ENCODE measurements at regions not wholly inside any gene's neighbourhood (a gene's known extent, or its start where the extent isn't known, plus 50 kb on each side); places are given as distances from the start of the nearest gene placed in this dataset.

DNA sequence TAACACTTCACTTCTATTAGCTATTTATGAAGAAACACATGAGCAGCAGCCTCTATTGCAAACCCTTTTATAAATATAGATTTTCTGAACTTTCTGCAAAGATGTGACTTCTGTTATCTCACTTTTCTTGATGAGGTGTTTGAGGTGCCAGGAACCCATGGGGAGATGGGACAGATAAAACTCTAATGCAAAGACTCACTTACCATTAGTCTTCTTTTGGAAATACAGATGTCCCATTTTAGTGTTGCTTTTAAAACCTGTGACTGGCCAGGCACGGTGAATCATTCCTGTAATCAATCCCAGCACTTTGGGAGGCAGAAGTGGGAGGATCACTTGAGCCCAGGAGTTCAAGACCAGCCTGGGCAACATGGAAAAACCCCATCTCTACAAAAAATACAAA lies 171.3 kb upstream of the GAS1 start:
- DNase-seq (ENCODE audit: low read depth) = no peak

DNA sequence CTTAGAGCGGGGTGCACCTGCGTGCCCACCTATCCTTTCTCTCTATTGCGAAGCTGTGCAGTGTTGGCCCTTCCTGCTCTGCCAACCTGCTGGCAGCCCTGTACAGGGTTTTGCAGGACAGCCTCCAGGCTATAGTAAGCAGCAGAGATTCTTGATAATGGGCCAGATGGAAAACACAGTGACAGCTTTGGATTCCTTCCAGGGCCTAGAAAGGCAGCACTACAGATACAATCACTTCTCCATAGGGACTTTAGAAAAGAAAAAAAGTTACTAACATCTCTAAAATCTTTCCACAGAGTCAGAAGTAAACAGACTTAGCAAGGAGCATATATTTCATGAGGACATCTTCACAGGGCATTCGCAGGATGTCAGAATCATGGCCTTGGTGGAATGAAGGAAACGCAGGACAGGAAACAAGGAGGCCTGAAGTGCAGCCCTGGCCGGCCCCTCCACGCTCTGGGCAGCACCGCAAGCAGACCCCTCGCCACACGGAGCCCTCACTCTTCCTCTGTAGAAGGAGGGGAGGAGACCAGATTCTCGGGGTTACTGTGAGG lies 172.1 kb upstream of the GAS1 start:
- DNase-seq (ENCODE audit: low read depth) = peak; percentile 49

DNA sequence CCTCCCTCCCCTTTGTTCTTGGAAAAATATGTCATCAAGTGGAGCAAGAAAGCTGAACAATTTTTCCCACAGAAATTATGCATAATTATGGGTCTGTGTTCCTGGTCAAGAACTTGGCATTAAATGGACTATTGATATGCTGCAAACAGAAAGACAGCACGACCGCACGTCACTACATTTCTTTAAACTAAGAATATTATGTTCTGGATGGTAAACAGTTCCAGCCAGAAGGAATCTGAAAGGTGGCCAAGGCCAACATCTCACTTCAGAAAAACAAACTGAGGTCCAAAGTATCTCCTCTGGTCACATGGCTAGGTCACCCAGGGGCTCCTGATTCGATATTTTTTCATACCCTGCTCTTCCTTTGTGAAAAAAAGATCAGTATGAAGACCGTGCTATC lies 173.3 kb upstream of the GAS1 start:
- DNase-seq (ENCODE audit: low read depth) = no peak

DNA sequence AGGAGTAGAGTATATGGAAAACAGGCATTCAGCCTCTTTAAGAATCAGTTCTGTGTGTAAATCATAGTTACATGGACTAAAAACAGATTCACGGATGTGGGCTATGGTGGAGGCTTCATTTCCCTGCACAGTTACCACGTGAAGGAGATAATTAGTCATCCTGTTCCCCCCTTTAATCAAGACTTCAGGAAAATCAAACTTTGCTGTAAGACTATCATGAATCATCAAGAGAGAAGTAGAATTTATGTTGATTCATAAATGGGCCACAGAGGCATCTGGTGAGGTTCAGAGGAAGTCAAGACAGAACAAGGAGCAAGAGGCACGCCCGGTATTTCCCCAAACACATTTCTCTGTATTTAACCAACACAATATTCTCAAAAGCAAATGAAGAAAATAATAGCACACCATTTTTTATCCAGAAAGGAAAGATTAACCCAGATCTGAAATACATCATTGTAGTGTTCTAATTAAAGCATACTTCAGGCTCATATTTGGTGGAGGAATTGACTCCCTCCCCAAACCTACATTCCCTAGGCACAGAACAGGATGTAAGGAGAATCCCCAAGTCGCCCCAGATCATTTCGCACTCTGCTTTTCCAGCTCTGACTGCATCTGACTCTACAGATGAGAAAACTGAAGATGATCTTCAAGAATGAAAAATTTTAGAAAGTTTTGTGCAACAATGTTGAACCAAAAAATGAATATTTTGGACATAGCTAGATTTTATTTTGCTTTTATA lies 175.8 kb upstream of the GAS1 start:
- DNase-seq (ENCODE audit: low read depth) = peak; percentile 78

- no peak for DNase-seq (ENCODE audit: low read depth)
Measured at GRCh38 chr9:87123830-87124229, 176.5 kb upstream of the GAS1 start.

- DNase-seq (ENCODE audit: low read depth) = no peak
Measured at GRCh38 chr9:87125819-87126218, 178.5 kb upstream of the GAS1 start.

GRCh38 chr9:87127543-87127942 lies 180.2 kb upstream of the GAS1 start:
- no peak for DNase-seq (ENCODE audit: low read depth)

DNA sequence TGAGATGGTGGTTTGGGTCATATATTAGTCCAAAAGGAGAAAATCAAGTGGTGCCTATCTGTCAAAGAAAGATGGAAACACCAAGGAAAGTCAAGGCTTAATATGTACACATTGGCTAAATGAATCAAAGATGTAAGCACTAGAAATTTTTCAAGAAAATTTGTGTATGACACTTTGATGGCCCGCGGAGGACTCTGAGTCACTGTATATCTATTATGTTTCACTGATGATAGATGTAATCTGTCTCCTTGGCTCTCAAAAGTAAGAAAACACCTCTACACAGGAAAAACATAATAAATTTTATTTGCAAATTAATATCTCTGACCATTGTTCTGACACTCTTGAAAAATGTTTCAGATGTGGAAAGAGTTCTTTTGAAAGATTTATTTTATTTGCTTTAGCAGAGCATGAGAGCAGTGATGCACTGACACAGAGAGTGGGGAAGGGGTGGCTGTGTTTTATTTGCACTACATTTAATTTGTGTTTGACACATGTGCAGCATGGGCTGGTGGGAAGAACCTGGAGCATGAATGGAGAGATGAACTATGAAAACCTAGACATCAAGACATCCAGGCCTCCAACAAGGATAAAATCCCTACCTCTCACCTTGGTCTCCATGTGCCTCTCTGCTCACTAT lies 180.8 kb upstream of the GAS1 start:
- no peak for DNase-seq (ENCODE audit: low read depth)

DNA sequence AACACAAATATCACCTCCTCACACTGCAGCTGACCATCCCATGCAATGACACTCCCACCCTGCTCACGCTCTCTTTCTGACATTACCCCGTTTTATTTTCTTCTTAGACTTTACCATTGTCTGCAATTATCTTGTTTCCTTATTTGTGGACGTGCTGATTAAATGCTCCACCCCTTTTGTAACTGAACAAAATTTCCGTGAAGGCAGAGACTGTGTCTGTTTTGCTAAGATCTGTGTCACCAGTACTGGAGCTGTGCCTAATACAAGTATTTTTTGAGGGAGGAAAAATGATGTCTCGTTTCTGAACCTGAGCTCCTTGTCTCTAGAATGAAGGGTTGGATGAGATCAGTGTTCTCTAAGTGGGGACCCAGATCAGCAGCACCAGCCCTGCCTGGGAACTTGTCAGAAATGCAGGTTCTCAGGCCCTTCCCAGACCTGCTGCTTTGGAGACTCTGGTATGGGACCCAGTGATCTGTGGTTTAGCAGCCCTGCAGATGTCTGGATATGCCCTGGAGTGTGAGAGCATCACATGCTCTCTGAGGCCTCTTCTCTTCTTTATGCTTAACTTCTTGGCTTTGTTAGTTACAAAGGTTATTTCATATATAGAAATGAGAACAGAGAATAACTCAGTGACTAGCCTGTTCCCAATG lies 181.7 kb upstream of the GAS1 start:
- DNase-seq (ENCODE audit: low read depth) = no peak

GRCh38 chr9:87135074-87135473 lies 187.8 kb upstream of the GAS1 start:
- no peak for DNase-seq (ENCODE audit: low read depth)

GRCh38 chr9:87137718-87138117 lies 190.4 kb upstream of the GAS1 start:
- DNase-seq (ENCODE audit: low read depth) = no peak

- DNase-seq (ENCODE audit: low read depth) = no peak
Measured at GRCh38 chr9:87138128-87139040, 191.1 kb upstream of the GAS1 start.

DNA sequence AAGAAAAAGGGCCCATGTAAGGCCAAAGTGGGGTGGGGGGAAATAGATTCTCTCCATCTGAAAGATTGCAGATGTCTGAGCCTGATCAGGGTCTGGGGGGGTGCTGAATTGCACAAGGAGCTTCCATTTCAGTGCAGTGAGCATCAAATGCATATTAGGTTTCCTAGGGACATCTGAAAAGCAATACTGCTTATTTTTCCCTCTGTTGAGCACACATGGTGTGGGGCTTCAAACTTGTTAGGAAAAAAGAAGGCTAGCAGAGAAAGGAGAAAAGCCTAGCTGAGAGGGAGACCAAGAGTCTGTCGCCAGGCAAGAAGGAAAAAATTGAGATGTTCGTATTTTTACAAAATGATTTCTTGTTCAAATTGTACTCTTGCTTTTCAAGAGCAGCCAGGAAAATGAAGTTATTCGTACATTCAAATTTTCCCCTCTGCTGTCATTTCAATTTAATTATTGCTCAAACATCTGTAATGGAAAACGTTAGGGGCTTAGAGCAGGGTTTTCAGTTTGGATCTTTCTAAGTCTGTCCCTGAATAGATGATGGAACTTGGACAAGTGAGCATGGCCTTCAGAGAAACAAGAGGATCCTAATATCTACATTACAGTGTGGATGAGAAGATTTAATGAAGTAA lies 191.9 kb upstream of the GAS1 start:
- DNase-seq (ENCODE audit: low read depth) = no peak

- DNase-seq (ENCODE audit: low read depth) = no peak
Measured at GRCh38 chr9:87140142-87140541, 192.8 kb upstream of the GAS1 start.

GRCh38 chr9:87140605-87141109 lies 193.4 kb upstream of the GAS1 start:
- DNase-seq (ENCODE audit: low read depth) = no peak

DNA sequence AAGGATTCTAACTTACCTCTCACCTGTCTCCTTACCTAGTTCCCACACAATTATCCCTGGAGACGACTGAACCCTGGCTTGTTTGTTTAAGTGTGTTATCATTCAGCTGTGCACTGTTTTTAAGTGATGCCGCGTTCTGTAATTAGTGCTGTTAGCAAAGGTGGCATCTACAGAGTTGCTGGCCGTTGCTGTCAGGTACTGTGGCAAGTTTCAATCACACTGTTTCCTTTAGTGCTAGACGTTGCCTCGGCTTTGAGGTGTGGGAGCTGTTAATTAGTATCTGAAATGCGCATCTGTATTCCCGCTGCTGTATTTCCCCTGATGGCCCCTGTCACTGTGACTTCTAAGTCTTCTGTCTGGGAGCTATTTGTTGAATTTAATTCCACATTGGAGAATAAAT lies 193.8 kb upstream of the GAS1 start:
- no peak for DNase-seq (ENCODE audit: low read depth)

- DNase-seq (ENCODE audit: low read depth) = no peak
Measured at GRCh38 chr9:87146933-87147332, 199.6 kb upstream of the GAS1 start.

DNA sequence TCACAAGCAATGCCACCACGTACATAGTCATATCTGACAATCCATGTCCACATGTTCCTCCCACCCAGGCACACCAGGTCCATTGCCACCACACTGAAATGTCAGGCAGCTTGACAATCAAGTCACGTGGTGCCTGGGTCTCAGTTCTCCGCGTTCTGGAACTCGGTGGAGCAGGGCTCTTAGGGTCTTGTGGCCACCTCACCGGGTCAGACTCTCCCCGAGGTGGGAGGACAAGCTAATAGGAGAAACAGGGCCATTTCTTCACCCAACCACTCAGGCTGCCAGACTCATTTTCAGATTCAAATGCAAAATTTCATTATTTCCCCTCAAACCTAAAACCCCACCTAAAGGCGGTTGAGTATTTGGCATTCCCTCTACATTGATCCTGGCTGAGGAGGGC lies 200.5 kb upstream of the GAS1 start:
- DNase-seq (ENCODE audit: low read depth) = no peak

- peak; percentile 27 for DNase-seq (ENCODE audit: low read depth)
Measured at GRCh38 chr9:87148331-87149104, 201.2 kb upstream of the GAS1 start.

- peak; percentile 17 for DNase-seq (ENCODE audit: low read depth)
Measured at GRCh38 chr9:87149799-87150198, 202.5 kb upstream of the GAS1 start.

DNA sequence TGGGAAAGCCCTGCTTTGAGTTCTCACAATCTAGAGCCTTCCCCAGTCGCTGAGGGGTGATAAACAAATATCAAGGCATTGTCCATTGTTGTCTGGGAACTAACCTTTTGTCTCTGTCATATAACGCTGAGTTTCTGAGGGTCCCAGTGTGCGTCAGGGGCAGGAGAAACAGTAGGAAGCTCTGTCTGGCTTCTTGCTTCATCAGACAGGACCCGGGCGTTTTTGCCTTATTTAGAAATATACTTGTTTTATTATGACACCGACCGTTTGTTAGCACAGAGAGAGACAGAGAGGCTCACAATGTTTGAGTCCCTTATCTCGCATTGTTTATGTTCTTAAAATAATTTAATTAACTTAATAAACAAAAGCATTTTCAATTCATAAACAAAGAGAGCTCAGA lies 204.9 kb upstream of the GAS1 start:
- DNase-seq (ENCODE audit: low read depth) = no peak

Measured in non-pigmented ciliary epithelial cell (primary cell).